ENCODE measurements at regions not wholly inside any gene's neighbourhood (a gene's known extent, or its start where the extent isn't known, plus 50 kb on each side); places are given as distances from the start of the nearest gene placed in this dataset.

DNA sequence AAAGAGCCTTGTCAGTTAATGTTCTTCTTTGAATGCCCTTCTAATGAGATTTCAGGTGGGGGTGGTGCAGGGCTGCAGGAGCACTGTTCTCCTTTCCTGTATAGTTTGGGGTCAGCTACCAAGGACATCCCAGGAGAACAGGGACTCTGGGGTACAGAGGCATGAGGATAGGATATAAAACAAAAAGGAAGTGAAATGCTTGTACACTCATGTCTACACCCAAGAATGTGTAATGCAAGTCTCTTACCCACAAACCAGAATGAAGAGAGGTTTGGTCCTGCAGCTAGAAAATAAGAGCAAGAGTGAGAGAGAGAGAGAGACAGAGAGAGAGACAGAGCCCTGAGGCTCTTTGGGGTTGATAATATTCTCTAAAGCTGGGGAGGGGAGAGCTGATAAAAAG is 151.8 kb upstream of the KCTD1 start:
- DNase-seq = peak in 1 of 5 experiments; percentile 53

DNA sequence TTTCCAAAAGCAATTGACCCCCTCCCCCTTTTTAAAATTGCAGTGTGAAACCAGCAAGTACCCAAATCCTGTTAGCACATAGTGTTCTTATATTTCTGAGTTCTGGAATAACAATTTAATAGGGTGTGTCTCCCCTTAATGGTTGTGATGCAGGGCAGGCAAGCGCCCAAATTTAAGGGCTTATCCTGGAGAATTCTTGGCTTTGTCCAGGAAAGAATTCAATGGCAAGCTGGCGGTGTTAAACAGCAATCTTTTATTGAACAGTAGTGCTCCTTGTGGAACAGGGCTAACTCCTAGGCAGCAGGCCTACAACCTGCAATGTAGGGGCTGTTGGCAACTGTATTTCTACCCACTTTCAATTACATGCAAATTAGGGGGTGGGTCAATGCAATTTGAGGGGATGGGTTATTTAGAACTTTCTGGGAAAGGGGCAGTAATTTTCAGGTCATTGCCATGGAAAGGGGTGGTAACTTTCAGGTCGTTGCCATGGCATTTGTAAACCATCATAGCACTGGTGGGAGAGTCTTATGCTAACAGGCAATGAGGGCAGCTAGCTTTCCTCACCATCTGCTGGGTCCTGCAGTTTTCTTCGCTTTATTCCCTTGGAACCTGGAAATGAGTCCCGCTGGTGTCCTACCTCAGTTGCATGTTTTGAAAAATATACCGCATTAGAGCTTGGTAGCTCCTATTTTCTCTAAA is 149.0 kb upstream of the KCTD1 start:
- DNase-seq = no peak

DNA sequence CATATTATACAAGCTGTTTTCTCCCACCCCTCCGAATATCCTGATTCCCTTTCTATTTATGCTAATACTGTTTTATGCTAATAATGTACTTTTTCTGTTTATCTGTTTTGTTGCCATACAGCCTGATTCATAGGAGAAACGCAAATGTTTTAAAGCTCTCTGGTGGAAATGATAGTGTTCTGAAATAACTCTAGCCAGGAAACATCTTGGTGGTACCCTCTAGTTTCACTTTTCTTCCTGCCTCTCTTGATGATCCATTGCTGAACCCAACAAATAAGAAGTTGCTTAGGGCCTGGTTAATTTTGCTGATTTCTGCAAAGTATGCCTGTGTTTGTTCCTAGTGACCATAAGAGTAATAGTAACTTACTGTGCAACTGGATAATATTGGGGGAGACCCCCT is 148.4 kb upstream of the KCTD1 start:
- DNase-seq = no peak

DNA sequence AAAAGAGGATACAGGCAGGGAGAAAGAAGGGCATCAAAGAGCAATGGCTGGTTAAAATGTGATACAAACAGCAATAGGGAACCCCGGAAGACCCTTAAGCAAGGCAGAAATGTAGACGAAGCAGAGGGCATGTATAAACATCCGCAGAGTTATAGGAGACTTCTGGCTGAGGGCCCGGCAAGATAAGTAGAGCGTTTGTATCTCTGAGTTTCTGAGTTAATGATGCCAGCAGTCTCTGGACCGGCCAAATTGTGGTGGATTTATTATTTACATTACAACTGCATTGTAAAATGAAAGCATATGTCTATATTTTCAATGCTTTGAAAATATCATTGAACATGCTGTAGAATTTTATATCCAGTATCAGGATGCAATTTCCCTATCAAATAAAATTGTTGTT is 148.0 kb upstream of the KCTD1 start:
- DNase-seq = no peak

GRCh38 chr18:26689226-26689879 is 141.0 kb upstream of the KCTD1 start:
- no peak for DNase-seq

DNA sequence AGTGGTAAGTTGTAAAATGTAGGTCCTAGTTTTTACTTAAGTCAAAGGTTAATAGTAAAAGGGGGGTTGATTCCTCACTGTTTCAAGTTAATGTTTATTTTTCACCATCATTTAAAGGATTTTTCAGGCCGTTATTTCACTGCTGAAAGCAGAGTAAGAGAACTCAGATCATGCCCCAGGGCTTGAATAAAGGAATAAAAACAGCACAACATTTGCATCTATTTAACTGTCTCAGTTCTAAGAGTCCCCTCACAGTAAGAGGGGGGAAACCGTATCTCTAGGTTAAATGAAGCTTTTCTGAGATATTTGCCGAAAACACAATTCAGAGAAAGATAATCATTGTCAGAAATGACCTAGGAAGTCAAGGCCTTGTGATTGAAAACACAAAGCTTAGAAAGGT is 138.2 kb upstream of the KCTD1 start:
- no peak for DNase-seq

DNA sequence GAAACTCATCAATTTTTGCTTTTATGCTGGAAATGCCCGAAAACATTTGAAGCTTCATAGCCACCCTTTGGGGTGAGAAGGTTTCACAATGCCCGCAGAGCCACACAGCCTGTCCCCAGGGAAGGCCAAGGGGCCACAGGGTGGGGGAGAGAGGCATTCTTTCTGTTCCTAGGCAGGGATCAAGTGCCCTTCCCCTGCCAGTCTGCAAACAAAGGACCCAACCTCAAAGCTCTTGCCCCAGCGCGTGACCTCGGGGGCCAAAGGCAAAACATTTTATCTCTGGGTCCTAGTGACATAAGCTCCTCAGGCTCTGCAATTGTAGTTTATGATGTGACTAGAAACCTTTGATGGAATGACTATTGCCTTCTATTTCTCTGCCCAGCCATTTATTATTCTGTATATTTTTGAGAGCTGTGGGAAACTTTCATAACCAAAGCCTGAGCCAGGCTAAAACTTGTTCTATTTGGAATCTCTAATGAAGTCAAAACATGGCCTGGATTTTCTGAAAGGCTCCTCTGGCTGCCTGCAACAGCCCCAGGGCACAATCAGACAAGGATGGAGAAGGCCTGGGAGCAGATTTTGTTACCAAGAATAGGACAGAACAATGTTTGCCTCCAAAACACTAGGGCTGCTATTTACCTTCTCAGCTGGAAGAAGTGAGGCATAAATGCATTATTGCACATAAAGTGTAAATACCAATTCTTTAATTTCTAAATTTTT is 137.2 kb upstream of the KCTD1 start:
- no peak for DNase-seq

- DNase-seq = no peak
Measured at GRCh38 chr18:26677957-26678356, 129.6 kb upstream of the KCTD1 start.

- no peak for DNase-seq
Measured at GRCh38 chr18:26667046-26667445, 118.7 kb upstream of the KCTD1 start.

DNA sequence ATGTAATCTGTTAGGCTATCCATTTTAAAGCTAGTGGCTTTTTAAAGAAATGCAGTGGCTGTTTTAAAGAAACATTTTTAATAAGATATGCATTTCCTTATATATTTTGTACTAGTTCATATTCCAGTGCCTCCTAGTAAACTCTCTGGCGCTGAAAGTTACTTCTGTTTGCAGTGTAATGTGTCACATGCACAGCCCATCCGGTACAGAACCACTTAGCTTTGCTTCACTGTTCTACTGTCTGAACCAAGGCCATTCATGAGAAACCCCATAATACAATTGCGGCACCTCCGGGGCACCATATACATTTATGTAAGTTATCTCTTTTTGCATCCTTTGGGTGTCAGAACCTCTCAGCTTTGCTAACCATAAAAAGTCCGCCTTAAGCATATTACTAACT is 114.6 kb upstream of the KCTD1 start:
- no peak for DNase-seq

DNA sequence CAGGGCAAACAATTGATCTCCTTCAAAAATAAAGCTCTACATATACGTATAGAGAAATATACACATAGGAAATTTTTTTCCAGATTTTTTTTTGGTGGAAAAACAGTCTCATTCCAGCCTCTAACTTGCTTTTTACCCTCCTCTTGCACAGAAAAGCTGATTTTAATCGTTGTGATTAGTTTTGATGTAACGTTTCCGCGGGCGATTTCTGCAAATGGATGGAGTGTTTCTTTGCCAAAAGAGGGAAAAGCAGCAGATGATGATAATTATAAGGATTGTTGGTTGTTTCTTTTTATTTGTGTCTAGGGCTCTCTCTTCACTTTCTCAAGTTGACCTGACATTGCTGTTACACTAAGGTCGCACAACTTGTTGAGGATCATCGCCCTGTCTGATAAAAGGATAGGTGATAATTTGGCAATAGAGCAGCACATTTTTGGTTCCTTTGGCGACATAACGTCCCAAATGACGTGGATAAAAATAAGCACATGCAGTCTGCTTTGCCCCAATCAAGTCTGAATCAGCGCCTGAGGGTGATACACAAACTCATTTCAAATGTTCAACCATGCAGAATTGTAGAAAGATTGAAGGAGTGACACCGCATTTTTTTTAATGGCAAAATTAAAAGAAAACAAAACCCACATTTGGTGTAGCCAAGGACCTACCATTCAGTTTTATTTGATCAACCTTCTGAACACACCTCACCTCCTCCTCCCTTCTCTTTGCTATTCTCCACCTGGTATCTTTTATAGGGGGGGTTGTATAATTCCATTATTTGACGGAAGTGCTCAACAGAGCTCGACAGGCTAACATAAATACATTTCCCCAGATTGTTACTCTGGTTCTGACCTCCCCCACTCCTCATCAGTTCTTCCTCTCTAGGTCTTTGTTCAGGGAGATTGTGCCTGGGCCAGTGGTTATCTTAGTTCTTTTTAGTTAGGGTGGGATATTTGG is 109.6 kb upstream of the KCTD1 start:
- no peak for DNase-seq

GRCh38 chr18:26656944-26657536 is 108.7 kb upstream of the KCTD1 start:
- DNase-seq = peak in 1 of 5 experiments; percentile 32

GRCh38 chr18:26656431-26656943 is 108.1 kb upstream of the KCTD1 start:
- DNase-seq = no peak

GRCh38 chr18:26655525-26656430 is 107.4 kb upstream of the KCTD1 start:
- peak in 1 of 5 experiments; percentile 10 for DNase-seq

DNA sequence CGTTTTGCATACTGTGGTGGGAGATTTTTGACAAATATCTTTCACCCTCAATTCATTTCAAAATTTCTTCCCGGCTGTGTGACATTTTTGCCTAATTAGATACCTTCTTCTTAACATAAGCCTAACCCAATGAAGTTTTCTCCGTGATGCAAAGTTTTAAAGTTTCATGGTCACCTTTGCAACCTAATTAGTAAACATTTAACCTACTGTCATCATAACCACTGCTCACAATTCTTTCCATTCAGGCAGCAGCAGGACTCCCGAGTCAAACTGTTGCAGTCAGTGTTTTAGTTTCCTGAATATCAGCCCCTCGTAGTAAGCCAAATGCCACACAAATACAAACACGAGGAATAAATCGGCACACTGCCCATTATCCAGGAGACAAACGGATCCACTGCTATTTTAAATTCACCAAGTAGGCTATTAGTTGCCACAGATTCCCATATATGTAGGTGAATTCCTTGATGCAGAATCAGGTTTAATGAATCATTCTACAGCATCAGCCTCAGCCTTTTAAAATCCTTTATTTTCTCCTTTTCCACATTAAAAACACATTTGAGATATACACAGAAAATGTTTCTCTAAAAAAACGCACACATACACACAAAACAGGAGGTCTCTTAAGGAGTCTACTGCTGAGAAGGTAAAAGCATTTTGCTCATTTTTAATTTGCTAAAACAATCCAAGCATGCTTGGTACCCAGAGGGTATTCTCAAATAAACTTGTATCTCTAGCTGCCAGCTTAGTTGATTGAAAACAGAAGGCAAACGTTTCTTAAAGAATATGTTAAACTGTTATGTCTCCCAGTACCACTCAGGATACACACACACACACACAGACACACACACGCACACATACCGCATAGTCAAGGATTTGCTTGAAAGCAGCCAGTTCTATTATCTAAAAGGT is 106.5 kb upstream of the KCTD1 start:
- peak in 1 of 5 experiments; percentile 5 for DNase-seq

GRCh38 chr18:26653943-26654615 is 105.7 kb upstream of the KCTD1 start:
- no peak for DNase-seq

DNA sequence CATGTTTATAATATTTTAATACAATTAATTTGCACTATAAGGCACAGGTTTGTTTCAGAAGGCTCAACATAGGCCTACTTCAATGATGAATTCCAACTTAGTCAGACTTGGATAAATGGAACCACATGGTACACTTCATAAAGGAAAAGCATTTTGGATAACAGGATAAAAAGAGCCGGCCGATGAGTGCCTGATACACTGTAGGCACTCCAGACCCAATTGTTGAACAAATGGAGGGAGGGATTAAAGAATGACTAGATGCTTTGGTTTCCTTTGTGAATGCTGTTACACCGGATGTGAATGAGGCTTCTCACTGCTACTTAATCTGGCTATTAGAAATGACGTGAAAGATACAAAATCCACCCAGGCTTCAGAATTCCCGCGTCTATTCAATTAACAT is 104.1 kb upstream of the KCTD1 start:
- DNase-seq = no peak

DNA sequence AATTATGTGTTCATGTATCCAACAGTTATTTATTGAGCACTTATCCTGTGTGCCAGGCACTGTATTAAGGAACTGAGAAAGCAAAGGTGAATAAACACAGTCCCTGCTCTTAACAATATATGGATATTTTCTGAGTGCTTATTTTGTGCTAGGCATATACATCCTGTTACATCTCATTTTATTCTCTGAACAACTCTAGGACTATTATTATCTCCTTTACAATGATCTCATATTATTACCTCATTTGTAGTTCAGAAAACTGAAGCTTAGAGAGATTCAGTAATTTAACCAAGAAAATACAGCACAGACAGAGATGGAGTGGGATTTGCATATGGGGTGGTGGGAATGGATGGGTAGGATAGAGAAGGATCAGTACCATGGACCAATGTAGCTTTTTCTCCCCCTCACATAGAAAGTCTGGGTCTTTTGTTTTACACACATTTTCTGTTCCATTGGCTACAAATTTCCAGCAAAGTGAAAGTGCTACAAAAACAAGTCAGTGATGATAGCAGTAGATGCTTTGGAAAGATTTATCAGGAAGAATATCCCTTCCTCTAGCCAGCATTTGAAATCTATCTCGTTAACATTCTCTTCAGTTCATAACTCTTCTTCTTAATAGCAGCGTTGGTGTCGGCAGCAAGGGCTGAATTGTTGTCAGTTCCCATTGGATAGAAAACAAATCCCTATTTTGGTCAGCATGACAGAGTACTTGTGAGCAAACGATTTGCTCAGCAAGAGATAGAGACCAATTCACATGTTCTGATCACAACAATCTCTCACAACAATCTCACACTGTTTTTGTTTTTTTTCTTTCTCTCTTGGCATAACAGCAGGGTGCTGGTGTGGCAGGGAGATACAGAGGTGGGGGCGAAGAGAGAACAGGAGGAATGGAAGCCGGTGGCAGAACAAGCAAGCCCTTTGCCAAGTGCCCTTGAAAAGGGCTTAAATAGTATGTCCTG is 102.2 kb upstream of the KCTD1 start:
- no peak for DNase-seq
